SU-DHL-6 (cell line): ENCODE measurements at regions not wholly inside any gene's neighbourhood (a gene's known extent, or its start where the extent isn't known, plus 50 kb on each side); places are given as distances from the start of the nearest gene placed in this dataset.

Source experiments
- CTCF ChIP-seq: fragments of 200-600 bp; sonication (generic); IDR thresholded peaks from one replicate; pipeline ENCODE4 v1.5.1; 2017; ENCODE audit warnings: antibody characterized with exemption, mild to moderate bottlenecking, low read length, moderate library complexity; ENCODE audit not compliant: insufficient read depth, poor library complexity, severe bottlenecking
- EZH2phosphoT487 ChIP-seq: fragments of 200-600 bp; sonication (generic), shearing (Covaris generic); conservative IDR thresholded peaks from 2 replicates; pipeline ENCODE4 v1.6.1; 2018; ENCODE audit warnings: mild to moderate bottlenecking, antibody characterized with exemption, low read length, moderate library complexity, mixed read lengths

DNA sequence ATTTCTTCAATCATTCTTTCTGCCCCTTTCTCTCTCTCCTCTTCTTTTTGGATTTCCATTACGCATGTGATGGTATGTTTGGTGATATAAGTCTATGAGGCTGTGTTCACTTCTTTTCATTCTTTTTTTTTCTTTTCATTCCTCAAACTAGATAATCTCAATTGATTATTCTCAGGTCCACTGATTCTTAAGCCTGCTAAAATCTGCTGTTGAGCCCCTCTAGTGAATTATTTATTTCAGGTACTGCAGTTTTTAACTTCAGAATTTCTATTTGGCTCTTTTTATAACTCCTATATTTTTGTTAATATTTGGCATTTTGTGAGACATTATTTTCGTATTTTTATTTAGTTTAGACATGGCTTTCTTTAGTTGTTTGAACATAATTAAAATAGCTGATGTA lies 671.3 kb upstream of the NECTIN3 start:
- TF ChIP-seq CTCF = no peak
- no peak for TF ChIP-seq EZH2phosphoT487
